ENCODE measurements at regions not wholly inside any gene's neighbourhood (a gene's known extent, or its start where the extent isn't known, plus 50 kb on each side); places are given as distances from the start of the nearest gene placed in this dataset.

- 0 out of 3 replicates have a peak, but pooled peaks have one; percentile 23 for ATAC-seq (ENCODE audit: low read depth)
- Histone ChIP-seq H3K9me3 (ENCODE audit: severe bottlenecking) (no peaks in the 10 kb centered on the region), H3K4me3 (ENCODE audit: severe bottlenecking) (no peak overlapping the region), H3K27ac (ENCODE audit: poor library complexity, severe bottlenecking) (no peak overlapping the region), H3K36me3 (ENCODE audit: low read depth) (no peaks in the 10 kb centered on the region), H3K27me3 (ENCODE audit: insufficient read depth, poor library complexity, severe bottlenecking) (no peaks in the 10 kb centered on the region), H3K4me1 (ENCODE audit: insufficient read depth, poor library complexity, severe bottlenecking) (no peaks in the 10 kb centered on the region)
- DNase-seq (ENCODE audit: low spot score) = no peak
- no peak for TF ChIP-seq CTCF (IDR thresholded peaks at IDR 0.05; ENCODE audit: poor library complexity, severe bottlenecking)
These were observed 236.3 kb upstream of the SORL1-AS1 start for GRCh38 chr11:121688860-121689614.

- no peak overlapping the region for H3K4me3 ChIP-seq (ENCODE audit: severe bottlenecking)
- DNase-seq (ENCODE audit: low spot score) (no peak), ATAC-seq (ENCODE audit: low read depth) (no peak)
- H3K27ac ChIP-seq (ENCODE audit: poor library complexity, severe bottlenecking) = no peak overlapping the region
- no peak for TF ChIP-seq CTCF (IDR thresholded peaks at IDR 0.05; ENCODE audit: poor library complexity, severe bottlenecking)
- H3K4me1 ChIP-seq (ENCODE audit: insufficient read depth, poor library complexity, severe bottlenecking) = no peaks in the 10 kb centered on the region
- no peaks in the 10 kb centered on the region for H3K36me3 ChIP-seq (ENCODE audit: low read depth)
- no peaks in the 10 kb centered on the region for H3K27me3 ChIP-seq (ENCODE audit: insufficient read depth, poor library complexity, severe bottlenecking)
- H3K9me3 ChIP-seq (ENCODE audit: severe bottlenecking) = no peaks in the 10 kb centered on the region
These were observed 235.3 kb upstream of the SORL1-AS1 start for GRCh38 chr11:121688055-121688491.

GRCh38 chr11:121683791-121684190 lies 231.0 kb upstream of the SORL1-AS1 start:
- DNase-seq (ENCODE audit: low spot score) = no peak
- ATAC-seq (ENCODE audit: low read depth) = no peak
- TF ChIP-seq CTCF (IDR thresholded peaks at IDR 0.05; ENCODE audit: poor library complexity, severe bottlenecking) = no peak
- no peak overlapping the region for H3K4me3 ChIP-seq (ENCODE audit: severe bottlenecking)
- no peak overlapping the region for H3K27ac ChIP-seq (ENCODE audit: poor library complexity, severe bottlenecking)
- H3K9me3 ChIP-seq (ENCODE audit: severe bottlenecking) = no peaks in the 10 kb centered on the region
- no peaks in the 10 kb centered on the region for H3K4me1 ChIP-seq (ENCODE audit: insufficient read depth, poor library complexity, severe bottlenecking)
- no peaks in the 10 kb centered on the region for H3K27me3 ChIP-seq (ENCODE audit: insufficient read depth, poor library complexity, severe bottlenecking)
- no peaks in the 10 kb centered on the region for H3K36me3 ChIP-seq (ENCODE audit: low read depth)

Measured in RWPE2 (cell line).